CD4-positive, alpha-beta T cell (primary cell): ENCODE measurements at regions not wholly inside any gene's neighbourhood (a gene's known extent, or its start where the extent isn't known, plus 50 kb on each side); places are given as distances from the start of the nearest gene placed in this dataset.

Source experiments
- ATAC-seq: fragments of 200-7000 bp; cut with Tn5 transposase; one replicate; pipeline ENCODE4 v1.10.0; 2022; ENCODE audit warnings: mild to moderate bottlenecking; ENCODE audit not compliant: poor library complexity
- CTCF ChIA-PET: fragments of 350-600 bp; sonication (Branson Sonifier 250); formaldehyde crosslinking; loops from one replicate; lab custom pipeline; 2021; ENCODE audit warnings: antibody characterized with exemption, inconsistent platforms; lab: Charles Lee
- POLR2A ChIA-PET: fragments of 350-600 bp; sonication (Branson Sonifier 250); formaldehyde crosslinking; loops from one replicate; lab custom pipeline; 2021; ENCODE audit warnings: antibody characterized with exemption, inconsistent platforms; lab: Charles Lee
- DNase-seq, 14 experiments: peaks; one replicate each; pipeline ENCODE4 v3.0.0-alpha.2; 2013 to 2020; ENCODE audit warnings: mixed read lengths in 2 of 14
- H3K27ac ChIP-seq, 2 donors: one replicate each; pipeline versions ENCODE4 v1.5.1 to v1.7.0; 2013; ENCODE audit warnings: low read length in 2 of 2, low read depth in 1 of 2, mild to moderate bottlenecking in 1 of 2
- H3K27me3 ChIP-seq, 2 experiments: 1 replicate in 1 of 2; 2 replicates in 1 of 2; pipeline versions ENCODE4 v1.6.1 to v1.7.0; 2013; ENCODE audit warnings: low read length in 2 of 2, control low read depth in 1 of 2, mild to moderate bottlenecking in 1 of 2, moderate library complexity in 1 of 2; ENCODE audit not compliant: insufficient read depth in 2 of 2, control insufficient read depth in 1 of 2
- H3K36me3 ChIP-seq: one replicate; pipeline ENCODE4 v1.6.1; 2013; ENCODE audit warnings: low read length, control low read depth; ENCODE audit not compliant: insufficient read depth
- H3K4me1 ChIP-seq: one replicate; pipeline ENCODE4 v1.6.1; 2013; ENCODE audit warnings: low read length, control low read depth; ENCODE audit not compliant: insufficient read depth
- H3K4me3 ChIP-seq: one replicate; pipeline ENCODE4 v1.5.1; 2013; ENCODE audit warnings: mild to moderate bottlenecking, low read length, moderate library complexity
- H3K9me3 ChIP-seq, 2 experiments: 1 replicate in 1 of 2; 2 replicates in 1 of 2; pipeline versions ENCODE4 v1.6.1 to v1.7.0; 2013; ENCODE audit warnings: low read length in 2 of 2, mild to moderate bottlenecking in 2 of 2, control low read depth in 1 of 2, moderate library complexity in 1 of 2; ENCODE audit not compliant: control insufficient read depth in 1 of 2, insufficient read depth in 1 of 2
- H3K27ac Mint-ChIP-seq: one replicate; pipeline ENCODE4 v1.8.0; 2020; ENCODE audit warnings: mixed read lengths
- H3K27me3 Mint-ChIP-seq: one replicate; pipeline ENCODE4 v1.8.0; 2021; ENCODE audit warnings: mixed read lengths
- H3K36me3 Mint-ChIP-seq: one replicate; pipeline ENCODE4 v1.8.0; 2021; ENCODE audit warnings: low read depth, mixed read lengths
- H3K4me1 Mint-ChIP-seq: one replicate; pipeline ENCODE4 v1.8.0; 2021; ENCODE audit warnings: low read depth, mixed read lengths
- H3K4me3 Mint-ChIP-seq: one replicate; pipeline ENCODE4 v1.8.0; 2020; ENCODE audit warnings: mild to moderate bottlenecking, mixed read lengths
- H3K9me3 Mint-ChIP-seq: one replicate; pipeline ENCODE4 v1.8.0; 2020; ENCODE audit warnings: mixed read lengths
- CTCF ChIP-seq: fragments of 200-600 bp; IDR thresholded peaks from one replicate; pipeline ENCODE4 v1.8.0; 2022; ENCODE audit warnings: antibody characterized with exemption, mild to moderate bottlenecking
- intact Hi-C, 2 experiments: fragments of 100-400 bp; cut with DNase I in 1 of 2; cut with micrococcal nuclease in 1 of 2; formaldehyde crosslinking; loops; one replicate each; pipeline versions ENCODE4 v1.15.1 to v1.9.0; 2023 to 2025; cut with DNase I, micrococcal nuclease

GRCh38 chr18:34648269-34648985, 61.7 kb upstream of the DTNA start:
- no peak for TF ChIP-seq CTCF
- ATAC-seq, result no peak
- Histone ChIP-seq H3K27ac (no peak overlapping the region), H3K36me3 (no peaks in the 10 kb centered on the region), H3K4me1 (no peaks in the 10 kb centered on the region), H3K4me3 (no peak overlapping the region), H3K9me3 (peaks cover 0 to 3% of the 10 kb centered on the region in 2 experiments), H3K27me3 (no peaks in the 10 kb centered on the region)
- no peaks in the 10 kb centered on the region for H3K9me3 Mint-ChIP-seq
- ChIA-PET POLR2A (no interaction called here), CTCF (no interaction called here)
- H3K36me3 Mint-ChIP-seq, result no peaks in the 10 kb centered on the region
- no peaks in the 10 kb centered on the region for H3K4me1 Mint-ChIP-seq
- H3K4me3 Mint-ChIP-seq, result no peak overlapping the region
- intact Hi-C loops, result no loop called here
- H3K27ac Mint-ChIP-seq, result no peak overlapping the region
- DNase-seq, result no peak
- peaks cover 11% of the 10 kb centered on the region for H3K27me3 Mint-ChIP-seq

- ChIA-PET CTCF (no interaction called here), POLR2A (no interaction called here)
- no peaks in the 10 kb centered on the region for H3K36me3 Mint-ChIP-seq
- Histone ChIP-seq H3K4me3 (no peak overlapping the region), H3K4me1 (no peaks in the 10 kb centered on the region), H3K27ac (no peak overlapping the region), H3K27me3 (no peaks in the 10 kb centered on the region), H3K36me3 (no peaks in the 10 kb centered on the region), H3K9me3 (peaks cover 0 to 3% of the 10 kb centered on the region in 2 experiments)
- no peaks in the 10 kb centered on the region for H3K9me3 Mint-ChIP-seq
- H3K27me3 Mint-ChIP-seq, result peaks cover 11% of the 10 kb centered on the region
- intact Hi-C loops, result no loop called here
- no peak overlapping the region for H3K4me3 Mint-ChIP-seq
- DNase-seq, result no peak
- H3K4me1 Mint-ChIP-seq, result no peaks in the 10 kb centered on the region
- no peak overlapping the region for H3K27ac Mint-ChIP-seq
- ATAC-seq, result no peak
- no peak for TF ChIP-seq CTCF
These were observed 61.0 kb upstream of the DTNA start for GRCh38 chr18:34649080-34649479.

GRCh38 chr18:34650121-34650545, 60.0 kb upstream of the DTNA start:
- no peak overlapping the region for H3K27ac Mint-ChIP-seq
- no peak overlapping the region for H3K4me3 ChIP-seq
- no peaks in the 10 kb centered on the region for H3K36me3 Mint-ChIP-seq
- H3K27me3 Mint-ChIP-seq, result peaks cover 11% of the 10 kb centered on the region
- H3K4me1 ChIP-seq, result no peaks in the 10 kb centered on the region
- H3K36me3 ChIP-seq, result no peaks in the 10 kb centered on the region
- no peak overlapping the region for H3K4me3 Mint-ChIP-seq
- no peak overlapping the region for H3K27ac ChIP-seq
- H3K9me3 ChIP-seq, result peaks cover 0 to 3% of the 10 kb centered on the region in 2 experiments
- intact Hi-C loops, result no loop called here
- H3K9me3 Mint-ChIP-seq, result no peaks in the 10 kb centered on the region
- CTCF ChIA-PET, result no interaction called here
- POLR2A ChIA-PET, result no interaction called here
- ATAC-seq, result no peak
- DNase-seq, result no peak
- no peaks in the 10 kb centered on the region for H3K4me1 Mint-ChIP-seq
- H3K27me3 ChIP-seq, result no peaks in the 10 kb centered on the region
- TF ChIP-seq CTCF, result no peak
